HG02840 (cell line): ENCODE measurements at regions not wholly inside any gene's neighbourhood (a gene's known extent, or its start where the extent isn't known, plus 50 kb on each side); places are given as distances from the start of the nearest gene placed in this dataset.

Experiments
- ATAC-seq: cut with Tn5 transposase; IDR thresholded peaks from one replicate; pipeline ENCODE4 v1.9.1; 2021; ENCODE audit warnings: mild to moderate bottlenecking, moderate library complexity, moderate number of reproducible peaks; ENCODE audit not compliant: unreplicated experiment, low FRiP score

DNA sequence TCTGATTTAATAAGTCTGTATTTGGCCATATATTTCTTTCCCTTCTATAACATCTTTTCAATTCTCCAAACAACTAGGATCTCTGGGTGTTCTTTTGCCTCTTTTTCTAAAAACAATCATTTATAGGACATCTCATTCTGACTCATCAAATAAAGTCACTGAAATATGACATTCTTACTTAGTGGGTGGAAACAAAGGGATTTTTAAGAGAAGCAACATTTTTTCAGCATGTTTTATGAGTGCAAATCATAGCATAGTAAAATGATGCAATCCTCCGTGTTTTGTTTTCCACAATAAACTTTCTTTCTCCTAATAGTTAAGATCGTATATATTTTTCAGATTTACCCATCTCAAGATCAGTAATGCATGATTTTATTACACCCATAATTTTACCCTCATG lies 179.8 kb downstream of the SPCS3 start:
- ATAC-seq, result no peak

GRCh38 chr4:176500894-176501293 lies 181.1 kb downstream of the SPCS3 start:
- ATAC-seq, result no peak

- ATAC-seq, result no peak
Observed at GRCh38 chr4:176504118-176504517, 184.4 kb downstream of the SPCS3 start.

GRCh38 chr4:176507845-176508533 lies 188.2 kb downstream of the SPCS3 start:
- ATAC-seq, result no peak

DNA sequence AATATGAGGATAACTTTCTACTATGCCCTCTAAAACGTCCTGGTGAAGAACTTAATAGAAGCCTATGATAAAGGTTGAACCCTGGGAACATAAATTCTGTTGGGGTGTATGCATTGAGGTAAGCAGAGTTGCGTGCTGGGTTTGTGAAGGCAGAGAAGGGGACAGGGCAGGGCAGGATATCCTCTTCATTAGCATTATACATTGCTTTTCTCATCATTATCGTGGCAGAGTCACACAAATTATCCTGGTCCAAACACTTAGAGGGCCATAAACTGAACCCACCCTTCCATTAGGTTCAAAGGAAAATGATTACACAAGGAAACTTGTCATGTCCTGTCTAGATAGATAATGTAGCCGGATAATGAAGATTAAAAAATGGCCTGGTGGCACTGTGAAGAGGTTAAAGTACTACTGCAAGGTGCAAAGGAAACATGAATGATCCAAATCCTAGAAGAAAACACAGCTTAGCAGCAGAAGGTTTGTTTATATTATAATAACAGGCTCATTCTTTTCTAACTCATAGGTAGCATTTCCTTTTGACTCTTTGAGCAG lies 189.1 kb downstream of the SPCS3 start:
- no peak for ATAC-seq

GRCh38 chr4:176525576-176525975 lies 205.8 kb downstream of the SPCS3 start:
- ATAC-seq, result no peak

DNA sequence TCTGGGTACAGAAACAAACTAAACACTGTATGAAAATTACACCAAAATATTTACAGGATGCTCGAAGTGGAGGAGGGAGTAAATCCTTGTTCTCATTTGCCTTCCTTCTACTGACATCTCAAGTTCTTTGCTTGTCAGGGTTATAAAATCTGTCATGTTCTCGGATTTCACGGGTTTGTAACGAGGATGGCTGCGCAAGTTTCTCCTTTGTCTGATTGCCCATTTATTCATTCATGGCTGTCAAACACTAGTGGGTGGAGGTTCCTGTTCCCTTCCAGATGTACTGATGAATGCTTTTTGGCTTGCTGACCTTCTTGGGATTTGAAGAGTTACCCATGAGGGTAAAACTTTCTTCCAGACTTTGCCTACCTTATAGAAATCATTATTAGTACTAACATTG lies 206.9 kb downstream of the SPCS3 start:
- no peak for ATAC-seq

DNA sequence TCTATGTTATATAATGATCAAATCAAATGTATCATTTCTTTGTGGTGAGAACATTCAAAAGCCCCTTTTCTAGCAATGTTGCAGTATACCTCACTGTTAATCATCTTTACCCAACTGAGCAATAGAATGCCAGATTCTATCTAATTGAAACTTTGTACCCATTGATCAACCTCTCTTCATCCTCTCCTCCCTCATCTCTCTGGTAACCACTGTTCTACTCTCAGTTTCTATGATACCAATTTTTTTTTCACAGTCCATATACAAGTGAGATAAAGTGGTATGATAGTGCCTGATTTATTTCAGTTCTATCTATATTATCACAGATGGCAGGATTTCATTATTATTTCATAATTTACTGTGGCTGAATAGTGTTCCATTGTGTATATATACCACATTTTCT lies 209.8 kb downstream of the SPCS3 start:
- ATAC-seq, result no peak

DNA sequence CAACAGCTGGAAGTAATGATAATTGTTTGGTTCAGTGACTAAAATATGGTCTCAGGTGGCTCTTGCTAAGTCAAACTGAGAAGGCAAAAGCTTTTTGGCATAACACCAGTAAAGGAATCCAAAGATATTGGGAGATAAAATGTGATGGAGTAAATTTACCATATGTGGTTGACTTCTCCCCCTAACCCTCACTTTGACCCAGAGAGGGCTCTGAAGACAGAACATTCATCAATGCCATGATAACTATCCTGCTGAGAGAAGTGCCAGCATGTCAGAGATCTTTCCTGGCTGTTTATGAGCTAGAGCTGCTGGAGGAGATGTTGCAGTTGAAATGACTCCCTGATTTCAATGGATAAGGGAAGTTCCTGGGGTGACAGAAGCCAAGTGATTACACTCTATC lies 213.4 kb downstream of the SPCS3 start:
- ATAC-seq, result no peak

DNA sequence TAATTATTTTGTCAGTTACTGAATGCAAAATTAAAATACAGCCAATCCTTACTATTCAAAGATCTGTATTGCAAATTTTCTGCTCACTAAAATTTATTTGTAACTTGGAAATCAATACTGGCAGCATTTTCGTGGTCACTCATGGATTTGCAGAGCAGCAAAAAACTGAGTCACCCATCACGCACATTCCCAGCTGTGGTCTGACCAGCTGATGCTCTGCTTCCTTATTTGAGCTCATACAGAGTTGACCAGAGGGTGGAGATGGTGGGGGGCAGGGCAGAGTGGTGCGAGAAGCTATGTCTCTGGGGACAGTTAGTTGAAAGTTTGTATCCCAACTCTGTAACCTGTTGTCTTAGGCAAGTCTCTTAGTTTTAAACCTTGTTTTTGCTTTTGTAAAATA lies 214.8 kb downstream of the SPCS3 start:
- no peak for ATAC-seq

GRCh38 chr4:176538217-176538925 lies 218.6 kb downstream of the SPCS3 start:
- ATAC-seq, result no peak

GRCh38 chr4:176539091-176539784 lies 219.5 kb downstream of the SPCS3 start:
- ATAC-seq, result no peak

- no peak for ATAC-seq
Observed at GRCh38 chr4:176539785-176540175, 220.0 kb downstream of the SPCS3 start.

DNA sequence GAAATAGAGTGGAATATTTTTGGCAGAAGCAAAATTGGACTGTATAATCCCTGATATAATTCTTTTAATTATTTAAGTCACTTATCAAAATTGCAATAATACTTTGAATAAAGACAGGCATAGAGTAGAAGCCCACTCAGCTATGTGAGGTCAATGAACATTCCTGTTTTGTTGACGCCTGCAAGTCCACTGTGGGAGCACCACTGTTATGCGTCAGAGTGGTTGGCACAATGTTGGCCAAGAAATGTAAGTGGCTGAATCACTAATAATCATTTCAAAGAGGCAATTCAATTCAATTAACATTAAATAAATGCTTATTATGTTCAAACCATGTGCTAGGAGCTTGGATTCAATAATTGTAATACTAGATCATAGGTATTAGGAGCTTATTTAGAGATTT lies 221.0 kb downstream of the SPCS3 start:
- ATAC-seq, result no peak

- no peak for ATAC-seq
Observed at GRCh38 chr4:176545872-176546271, 226.1 kb downstream of the SPCS3 start.

DNA sequence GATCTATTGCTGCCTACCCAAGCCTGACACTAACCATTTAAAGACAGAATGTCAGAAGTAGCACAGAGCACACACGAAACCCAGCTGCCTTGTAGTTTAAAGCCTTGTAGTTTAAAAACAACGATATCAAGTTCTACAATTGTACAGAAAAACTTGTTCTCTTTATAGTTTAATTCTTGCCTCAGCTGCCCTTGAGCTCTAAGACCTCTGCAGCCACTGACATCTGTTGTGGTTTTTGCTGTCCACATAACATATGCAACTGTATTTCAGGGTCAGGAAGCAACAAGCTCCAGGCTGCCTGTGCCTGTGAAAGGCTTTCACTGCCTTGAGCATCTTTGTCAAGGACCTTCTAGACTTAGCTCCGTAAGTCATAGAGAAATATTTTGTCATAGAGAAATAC lies 227.2 kb downstream of the SPCS3 start:
- no peak for ATAC-seq

- no peak for ATAC-seq
Observed at GRCh38 chr4:176548571-176548970, 228.8 kb downstream of the SPCS3 start.

DNA sequence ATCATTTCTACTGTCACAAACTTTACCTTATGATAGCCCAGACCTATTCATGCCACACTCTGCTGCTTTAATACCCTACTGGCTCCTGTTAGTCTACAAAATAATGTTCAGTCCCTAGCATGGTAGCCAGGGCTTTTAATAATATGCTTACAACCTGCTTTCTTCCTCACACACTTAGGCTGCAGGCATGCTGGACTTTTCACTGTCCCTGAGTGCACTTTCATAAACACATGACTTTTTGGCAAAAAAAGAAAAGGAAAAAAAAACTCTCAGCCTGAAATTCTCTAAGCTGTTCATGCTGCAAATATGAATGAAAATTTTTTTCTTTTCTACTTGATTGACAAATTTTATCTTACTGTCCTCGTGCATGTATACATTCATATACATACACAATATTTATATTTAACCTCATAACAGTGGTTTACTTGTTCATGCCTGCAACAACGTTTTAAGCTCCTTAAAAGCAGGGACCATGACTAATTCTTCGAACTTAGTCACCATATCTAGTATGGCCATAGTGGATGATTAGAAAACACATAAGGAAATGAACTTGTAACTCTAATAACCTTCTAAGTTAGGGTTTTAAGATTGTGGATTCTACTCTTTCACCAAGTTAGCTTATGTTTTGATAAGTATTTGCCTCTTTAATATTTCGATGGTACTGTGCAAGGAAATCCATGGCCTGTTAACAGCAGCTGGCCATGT lies 229.5 kb downstream of the SPCS3 start:
- ATAC-seq, result no peak

DNA sequence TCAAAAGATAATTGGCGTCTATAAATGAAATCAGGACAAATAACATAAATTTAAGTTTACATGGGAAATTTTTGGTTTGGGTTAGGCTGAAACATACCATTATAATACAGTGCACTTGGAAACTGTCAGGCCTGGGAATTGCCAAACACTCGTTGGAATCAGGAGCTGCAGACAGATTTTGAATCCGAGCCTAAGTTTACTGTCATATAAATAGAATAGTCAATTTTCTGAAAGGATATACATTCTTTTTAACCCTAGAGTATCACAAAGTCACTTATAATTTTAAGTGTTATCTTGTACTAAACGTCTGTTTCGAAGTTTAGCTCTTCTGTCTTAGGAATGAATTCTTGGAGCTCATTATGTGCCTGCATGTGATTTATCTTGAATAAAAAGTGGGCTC lies 234.1 kb downstream of the VEGFC start:
- no peak for ATAC-seq

DNA sequence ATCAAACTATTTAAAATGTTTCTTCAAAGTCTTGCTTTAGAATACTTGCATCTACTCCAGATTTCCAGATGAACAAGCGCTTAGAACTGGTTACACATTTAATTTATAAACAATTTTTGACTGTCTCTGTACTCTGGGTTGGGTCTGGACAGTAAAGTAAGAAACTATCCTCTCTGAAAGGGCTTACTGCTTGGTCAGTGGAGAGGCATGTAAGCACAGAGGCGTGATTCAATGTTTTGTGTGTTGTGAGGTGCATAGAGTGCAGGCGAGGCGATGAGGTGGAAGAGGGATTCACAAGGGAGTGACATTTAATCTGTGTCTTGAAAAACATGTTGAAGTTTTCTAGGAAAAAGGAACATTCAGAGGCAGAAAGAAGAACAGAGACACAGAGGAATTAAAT lies 231.4 kb downstream of the VEGFC start:
- no peak for ATAC-seq

- no peak for ATAC-seq
Observed at GRCh38 chr4:176563591-176563990, 229.1 kb downstream of the VEGFC start.
